ENCODE measurements at regions not wholly inside any gene's neighbourhood (a gene's known extent, or its start where the extent isn't known, plus 50 kb on each side); places are given as distances from the start of the nearest gene placed in this dataset.

GRCh38 chr1:195956845-195957244 lies 651.4 kb downstream of the KCNT2 start:
- H4K20me1 ChIP-seq (ENCODE audit: insufficient read depth, low read length, poor library complexity, severe bottlenecking), result no peaks in the 10 kb centered on the region
- no peaks in the 10 kb centered on the region for H3K79me2 ChIP-seq (ENCODE audit: insufficient read depth, low read length)
- H3K9me3 ChIP-seq (ENCODE audit: insufficient read depth, low read depth, low read length), result no peaks in the 10 kb centered on the region
- H2AFZ ChIP-seq (ENCODE audit: low read length), result no peak overlapping the region
- H3K36me3 ChIP-seq (ENCODE audit: insufficient read depth, low read length), result no peaks in the 10 kb centered on the region
- H3K27me3 ChIP-seq (ENCODE audit: insufficient read depth, low read length, poor library complexity, severe bottlenecking), result no peaks in the 10 kb centered on the region
- no peak overlapping the region for H3K4me3 ChIP-seq (ENCODE audit: low read length, poor library complexity, severe bottlenecking)
- no peak overlapping the region for H3K9ac ChIP-seq (ENCODE audit: low read depth, low read length, poor library complexity, severe bottlenecking)
- H3K4me1 ChIP-seq (ENCODE audit: insufficient read depth, low read length, poor library complexity, severe bottlenecking), result no peaks in the 10 kb centered on the region
- no peak for TF ChIP-seq CTCF (conservative IDR thresholded peaks at IDR 0.05; ENCODE audit: low read length)
- no peak for TF ChIP-seq EZH2phosphoT487 (IDR thresholded peaks at IDR 0.05; ENCODE audit: borderline replicate concordance)
- no peaks in the 10 kb centered on the region for H3F3A ChIP-seq (ENCODE audit: low read depth)
- no peak overlapping the region for H3K4me2 ChIP-seq (ENCODE audit: low read depth, low read length, poor library complexity, severe bottlenecking)
- no peaks in the 10 kb centered on the region for H3K9me2 ChIP-seq (replicated peaks; ENCODE audit: low read depth, low read length)

- Histone ChIP-seq H4K20me1 (ENCODE audit: insufficient read depth, low read length, poor library complexity, severe bottlenecking) (no peaks in the 10 kb centered on the region), H3K9ac (ENCODE audit: low read depth, low read length, poor library complexity, severe bottlenecking) (no peak overlapping the region), H3K9me2 (replicated peaks; ENCODE audit: low read depth, low read length) (no peaks in the 10 kb centered on the region), H3K79me2 (ENCODE audit: insufficient read depth, low read length) (no peaks in the 10 kb centered on the region), H3K9me3 (ENCODE audit: insufficient read depth, low read depth, low read length) (no peaks in the 10 kb centered on the region), H3F3A (ENCODE audit: low read depth) (no peaks in the 10 kb centered on the region), H3K4me1 (ENCODE audit: insufficient read depth, low read length, poor library complexity, severe bottlenecking) (no peaks in the 10 kb centered on the region), H3K4me3 (ENCODE audit: low read length, poor library complexity, severe bottlenecking) (no peak overlapping the region), H3K27me3 (ENCODE audit: insufficient read depth, low read length, poor library complexity, severe bottlenecking) (no peaks in the 10 kb centered on the region), H3K36me3 (ENCODE audit: insufficient read depth, low read length) (no peaks in the 10 kb centered on the region), H2AFZ (ENCODE audit: low read length) (no peak overlapping the region), H3K4me2 (ENCODE audit: low read depth, low read length, poor library complexity, severe bottlenecking) (no peak overlapping the region)
- TF ChIP-seq EZH2phosphoT487 (IDR thresholded peaks at IDR 0.05; ENCODE audit: borderline replicate concordance), result no peak
- no peak for TF ChIP-seq CTCF (conservative IDR thresholded peaks at IDR 0.05; ENCODE audit: low read length)
Measured at GRCh38 chr1:195954848-195955247, 653.4 kb downstream of the KCNT2 start.

GRCh38 chr1:195951313-195951712 lies 656.9 kb downstream of the KCNT2 start:
- Histone ChIP-seq H2AFZ (ENCODE audit: low read length) (no peak overlapping the region), H3K79me2 (ENCODE audit: insufficient read depth, low read length) (no peaks in the 10 kb centered on the region), H3K27me3 (ENCODE audit: insufficient read depth, low read length, poor library complexity, severe bottlenecking) (no peaks in the 10 kb centered on the region), H3K9me2 (replicated peaks; ENCODE audit: low read depth, low read length) (no peaks in the 10 kb centered on the region), H4K20me1 (ENCODE audit: insufficient read depth, low read length, poor library complexity, severe bottlenecking) (no peaks in the 10 kb centered on the region), H3K4me2 (ENCODE audit: low read depth, low read length, poor library complexity, severe bottlenecking) (no peak overlapping the region), H3K9ac (ENCODE audit: low read depth, low read length, poor library complexity, severe bottlenecking) (no peak overlapping the region), H3F3A (ENCODE audit: low read depth) (no peaks in the 10 kb centered on the region), H3K9me3 (ENCODE audit: insufficient read depth, low read depth, low read length) (no peaks in the 10 kb centered on the region), H3K4me1 (ENCODE audit: insufficient read depth, low read length, poor library complexity, severe bottlenecking) (no peaks in the 10 kb centered on the region), H3K36me3 (ENCODE audit: insufficient read depth, low read length) (no peaks in the 10 kb centered on the region), H3K4me3 (ENCODE audit: low read length, poor library complexity, severe bottlenecking) (no peak overlapping the region)
- TF ChIP-seq CTCF (conservative IDR thresholded peaks at IDR 0.05; ENCODE audit: low read length) (no peak), EZH2phosphoT487 (IDR thresholded peaks at IDR 0.05; ENCODE audit: borderline replicate concordance) (no peak)

Data from Loucy (cell line).